MCF 10A (cell line): ENCODE measurements at regions not wholly inside any gene's neighbourhood (a gene's known extent, or its start where the extent isn't known, plus 50 kb on each side); places are given as distances from the start of the nearest gene placed in this dataset.

Experiments used
- BruUV-seq: library from RNA; stranded (reverse); fragments of 400-500 nt; replicated peaks from 2 replicates; lab custom pipeline; 2021; lab: Mats Ljungman, UMichigan
- CTCF ChIA-PET: fragments of 300-600 bp; sonication (Branson Sonifier 250); formaldehyde crosslinking; extraction: SDS; loops from one replicate; lab custom pipeline; 2021; ENCODE audit warnings: antibody characterized with exemption, inconsistent platforms; lab: Yijun Ruan, JAX
- POLR2A ChIA-PET: fragments of 300-600, 350-650 bp; sonication (Branson Sonifier 250); formaldehyde crosslinking; extraction: SDS; loops from one replicate; lab custom pipeline; 2020; ENCODE audit warnings: antibody characterized with exemption, inconsistent platforms; lab: Yijun Ruan, JAX
- DNase-seq: peaks from one replicate; pipeline ENCODE4 v3.0.0-alpha.2; 2018; ENCODE audit not compliant: unreplicated experiment
- H3K27ac Mint-ChIP-seq: one replicate; pipeline ENCODE4 v1.8.0; 2022; ENCODE audit warnings: mild to moderate bottlenecking, low read depth, mixed read lengths; ENCODE audit not compliant: unreplicated experiment
- H3K27me3 Mint-ChIP-seq: one replicate; pipeline ENCODE4 v1.8.0; 2022; ENCODE audit warnings: mixed read lengths; ENCODE audit not compliant: insufficient read depth, unreplicated experiment
- H3K36me3 Mint-ChIP-seq: one replicate; pipeline ENCODE4 v1.8.0; 2022; ENCODE audit warnings: mild to moderate bottlenecking, moderate library complexity, mixed read lengths; ENCODE audit not compliant: insufficient read depth, unreplicated experiment
- H3K4me1 Mint-ChIP-seq: one replicate; pipeline ENCODE4 v1.8.0; 2022; ENCODE audit warnings: mixed read lengths; ENCODE audit not compliant: insufficient read depth, unreplicated experiment
- H3K4me3 Mint-ChIP-seq: one replicate; pipeline ENCODE4 v1.8.0; 2022; ENCODE audit warnings: mild to moderate bottlenecking, moderate library complexity, mixed read lengths; ENCODE audit not compliant: unreplicated experiment
- H3K9me3 Mint-ChIP-seq: one replicate; pipeline ENCODE4 v1.8.0; 2022; ENCODE audit warnings: mixed read lengths; ENCODE audit not compliant: unreplicated experiment
- CTCF ChIP-seq: fragments of 200-600 bp; IDR thresholded peaks from one replicate; pipeline ENCODE4 v1.8.0; 2022; ENCODE audit warnings: antibody characterized with exemption, mild to moderate bottlenecking; ENCODE audit not compliant: unreplicated experiment
- intact Hi-C: fragments of 100-400 bp; cut with micrococcal nuclease; formaldehyde crosslinking; loops from 2 replicates; pipeline ENCODE4 v1.14.1; 2022

- H3K36me3 Mint-ChIP-seq = no peaks in the 10 kb centered on the region
- TF ChIP-seq CTCF = no peak
- no peaks in the 10 kb centered on the region for H3K4me1 Mint-ChIP-seq
- intact Hi-C loops = no loop called here
- POLR2A ChIA-PET = no interaction called here
- no peaks in the 10 kb centered on the region for H3K27me3 Mint-ChIP-seq
- H3K4me3 Mint-ChIP-seq = no peak overlapping the region
- no TSS peak for BruUV-seq
- CTCF ChIA-PET = no interaction called here
- no peak for DNase-seq
- no peak overlapping the region for H3K27ac Mint-ChIP-seq
- H3K9me3 Mint-ChIP-seq = no peaks in the 10 kb centered on the region
Observed at GRCh38 chr7:3207387-3207902, 93.6 kb upstream of the SDK1 start.

GRCh38 chr7:3210531-3210930 lies 90.5 kb upstream of the SDK1 start:
- intact Hi-C loops = no loop called here
- POLR2A ChIA-PET = no interaction called here
- no peak for DNase-seq
- Mint-ChIP-seq H3K4me3 (no peak overlapping the region), H3K9me3 (no peaks in the 10 kb centered on the region), H3K4me1 (no peaks in the 10 kb centered on the region), H3K27ac (no peak overlapping the region), H3K36me3 (no peaks in the 10 kb centered on the region), H3K27me3 (no peaks in the 10 kb centered on the region)
- BruUV-seq = no TSS peak
- TF ChIP-seq CTCF = no peak
- CTCF ChIA-PET = interaction anchor here (0.7 kb wide), 1 partner anchor 768 kb away, joined by 3 read pairs; no protein-coding TSS in a partner anchor

- H3K4me3 Mint-ChIP-seq = no peak overlapping the region
- no peak for DNase-seq
- ChIA-PET POLR2A (interaction anchor here (0.6 kb wide), 1 partner anchor 417 kb away, joined by 3 read pairs; no protein-coding TSS in a partner anchor), CTCF (no interaction called here)
- intact Hi-C loops = no loop called here
- no peak for TF ChIP-seq CTCF
- no peaks in the 10 kb centered on the region for H3K36me3 Mint-ChIP-seq
- peaks cover 10% of the 10 kb centered on the region for H3K4me1 Mint-ChIP-seq
- peaks cover 13% of the 10 kb centered on the region for H3K27me3 Mint-ChIP-seq
- no TSS peak for BruUV-seq
- no peaks in the 10 kb centered on the region for H3K9me3 Mint-ChIP-seq
- H3K27ac Mint-ChIP-seq = no peak overlapping the region
Observed at GRCh38 chr7:3214090-3214413, 87.0 kb upstream of the SDK1 start.

GRCh38 chr7:3215624-3216585 lies 85.1 kb upstream of the SDK1 start:
- CTCF ChIA-PET = no interaction called here
- Mint-ChIP-seq H3K4me1 (peaks cover 11% of the 10 kb centered on the region), H3K27me3 (peaks cover 17% of the 10 kb centered on the region), H3K27ac (peak overlapping the region; percentile 42), H3K9me3 (no peaks in the 10 kb centered on the region), H3K4me3 (no peak overlapping the region), H3K36me3 (no peaks in the 10 kb centered on the region)
- DNase-seq = no peak
- BruUV-seq = no TSS peak
- intact Hi-C loops = no loop called here
- POLR2A ChIA-PET = no interaction called here
- TF ChIP-seq CTCF = no peak
